ENCODE measurements at regions not wholly inside any gene's neighbourhood (a gene's known extent, or its start where the extent isn't known, plus 50 kb on each side); places are given as distances from the start of the nearest gene placed in this dataset.

DNA sequence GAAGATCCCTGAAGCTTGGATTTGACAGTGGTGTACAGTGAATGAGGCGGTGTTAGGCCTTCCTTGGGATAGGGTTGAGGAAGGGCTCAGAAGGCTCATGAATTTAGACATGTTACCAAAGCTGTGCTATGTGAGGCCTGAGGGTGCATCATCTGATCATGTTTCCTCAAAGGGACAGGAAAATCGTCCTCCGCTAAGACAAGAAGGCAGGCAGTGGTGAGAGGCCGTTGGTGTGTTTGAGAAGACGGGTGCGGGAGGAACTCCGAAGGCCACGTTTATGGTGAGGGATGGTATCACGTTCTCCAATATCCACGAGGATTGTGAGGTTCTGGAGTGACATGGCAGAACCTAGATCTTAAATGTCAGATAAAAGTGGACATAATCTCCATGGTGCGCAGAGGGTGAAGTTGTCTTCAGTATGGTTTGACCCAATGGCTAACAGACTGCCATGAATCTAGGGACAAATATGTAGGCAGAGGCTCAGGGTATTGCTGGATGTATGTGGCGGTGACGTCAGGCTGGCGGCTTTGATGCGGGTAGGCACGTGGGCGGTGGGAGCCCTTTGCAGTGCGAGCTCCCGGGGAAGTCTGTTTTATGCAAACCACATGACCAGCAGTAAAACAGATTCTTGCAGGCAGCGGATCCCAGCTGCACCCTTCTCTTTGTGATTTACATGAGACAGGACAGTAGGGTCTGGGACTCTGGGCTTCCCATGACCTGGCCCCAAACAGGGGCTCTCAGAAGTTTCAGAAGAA, 242.3 kb upstream of the B3GAT1 start:
- TF ChIP-seq, protein P1, sequence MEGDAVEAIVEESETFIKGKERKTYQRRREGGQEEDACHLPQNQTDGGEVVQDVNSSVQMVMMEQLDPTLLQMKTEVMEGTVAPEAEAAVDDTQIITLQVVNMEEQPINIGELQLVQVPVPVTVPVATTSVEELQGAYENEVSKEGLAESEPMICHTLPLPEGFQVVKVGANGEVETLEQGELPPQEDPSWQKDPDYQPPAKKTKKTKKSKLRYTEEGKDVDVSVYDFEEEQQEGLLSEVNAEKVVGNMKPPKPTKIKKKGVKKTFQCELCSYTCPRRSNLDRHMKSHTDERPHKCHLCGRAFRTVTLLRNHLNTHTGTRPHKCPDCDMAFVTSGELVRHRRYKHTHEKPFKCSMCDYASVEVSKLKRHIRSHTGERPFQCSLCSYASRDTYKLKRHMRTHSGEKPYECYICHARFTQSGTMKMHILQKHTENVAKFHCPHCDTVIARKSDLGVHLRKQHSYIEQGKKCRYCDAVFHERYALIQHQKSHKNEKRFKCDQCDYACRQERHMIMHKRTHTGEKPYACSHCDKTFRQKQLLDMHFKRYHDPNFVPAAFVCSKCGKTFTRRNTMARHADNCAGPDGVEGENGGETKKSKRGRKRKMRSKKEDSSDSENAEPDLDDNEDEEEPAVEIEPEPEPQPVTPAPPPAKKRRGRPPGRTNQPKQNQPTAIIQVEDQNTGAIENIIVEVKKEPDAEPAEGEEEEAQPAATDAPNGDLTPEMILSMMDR (IDR thresholded peaks at IDR 0.05): no peak
- TF ChIP-seq POLR2A (IDR thresholded peaks at IDR 0.05): no peak

Measured in adrenal gland (tissue), 5 donors.